Liver (tissue), 8 donors: ENCODE measurements at regions not wholly inside any gene's neighbourhood (a gene's known extent, or its start where the extent isn't known, plus 50 kb on each side); places are given as distances from the start of the nearest gene placed in this dataset.

Experiments used
- DNase-seq: peaks from one replicate; pipeline ENCODE4 v3.0.0-alpha.2; 2017; ENCODE audit warnings: low spot score
- H3K27ac ChIP-seq, 2 donors: one replicate each; pipeline ENCODE4 v1.7.0; 2013; ENCODE audit warnings: inconsistent platforms in 2 of 2, low read length in 2 of 2, control low read depth in 1 of 2, low read depth in 1 of 2, mild to moderate bottlenecking in 1 of 2
- H3K27me3 ChIP-seq, 4 donors: one replicate each; pipeline versions ENCODE4 v1.6.1 to v1.7.0; 2013; ENCODE audit warnings: low read length in 3 of 4, inconsistent platforms in 1 of 4, mild to moderate bottlenecking in 1 of 4, moderate library complexity in 1 of 4; ENCODE audit not compliant: control insufficient read depth in 4 of 4, insufficient read depth in 4 of 4
- H3K36me3 ChIP-seq, 4 donors: one replicate each; pipeline versions ENCODE4 v1.6.1 to v1.7.0; 2013; ENCODE audit warnings: low read length in 3 of 4, mild to moderate bottlenecking in 3 of 4, low read depth in 1 of 4, moderate library complexity in 1 of 4; ENCODE audit not compliant: control insufficient read depth in 4 of 4, insufficient read depth in 3 of 4
- H3K4me1 ChIP-seq, 4 donors: one replicate each; pipeline versions ENCODE4 v1.6.1 to v1.7.0; 2013; ENCODE audit warnings: low read length in 3 of 4, mild to moderate bottlenecking in 3 of 4, moderate library complexity in 1 of 4; ENCODE audit not compliant: control insufficient read depth in 4 of 4, insufficient read depth in 4 of 4
- H3K4me3 ChIP-seq, 3 donors: one replicate each; pipeline versions ENCODE4 v1.6.1 to v1.7.0; 2013; ENCODE audit warnings: low read length in 3 of 3, control low read depth in 1 of 3, low read depth in 1 of 3, mild to moderate bottlenecking in 1 of 3
- H3K9ac ChIP-seq, 2 donors: one replicate each; pipeline ENCODE4 v1.7.0; 2013; ENCODE audit warnings: low read length in 2 of 2, mild to moderate bottlenecking in 2 of 2, moderate library complexity in 2 of 2, control low read depth in 1 of 2, low read depth in 1 of 2
- H3K9me3 ChIP-seq, 4 donors: one replicate each; pipeline versions ENCODE4 v1.6.1 to v1.7.0; 2013; ENCODE audit warnings: low read length in 3 of 4; ENCODE audit not compliant: control insufficient read depth in 4 of 4
- EGR1 ChIP-seq, 2 donors: IDR thresholded peaks; 2 replicates each; pipeline ENCODE4 v1.6.1; 2016 to 2018; ENCODE audit warnings: antibody characterized with exemption in 2 of 2, low read depth in 2 of 2
- FOXA1 ChIP-seq: IDR thresholded peaks from 2 replicates; pipeline ENCODE4 v1.6.1; 2016; ENCODE audit warnings: antibody characterized with exemption
- FOXA2 ChIP-seq: IDR thresholded peaks from 2 replicates; pipeline ENCODE4 v1.6.1; 2016; ENCODE audit warnings: antibody characterized with exemption
- GABPA ChIP-seq, 2 donors: IDR thresholded peaks in 1 of 2; conservative IDR thresholded peaks in 1 of 2; 2 replicates each; pipeline ENCODE4 v1.6.1; 2016; ENCODE audit warnings: antibody characterized with exemption in 2 of 2, mild to moderate bottlenecking in 1 of 2, moderate library complexity in 1 of 2
- HNF4A ChIP-seq, 2 donors: conservative IDR thresholded peaks; 2 replicates each; pipeline ENCODE4 v1.6.1; 2016; ENCODE audit warnings: antibody characterized with exemption in 2 of 2, mild to moderate bottlenecking in 2 of 2
- HNF4G ChIP-seq: IDR thresholded peaks from 2 replicates; pipeline ENCODE4 v1.6.1; 2016; ENCODE audit warnings: antibody characterized with exemption
- JUND ChIP-seq, 2 donors: IDR thresholded peaks; 2 replicates each; pipeline ENCODE4 v1.6.1; 2016; ENCODE audit warnings: antibody characterized with exemption in 2 of 2
- NR2F2 ChIP-seq: IDR thresholded peaks from 2 replicates; pipeline ENCODE4 v1.6.1; 2016; ENCODE audit warnings: antibody characterized with exemption
- RAD21 ChIP-seq, 2 donors: IDR thresholded peaks; 2 replicates each; pipeline ENCODE4 v1.6.1; 2016; ENCODE audit warnings: antibody characterized with exemption in 2 of 2, mild to moderate bottlenecking in 2 of 2
- RXRA ChIP-seq, 2 donors: IDR thresholded peaks; 2 replicates each; pipeline ENCODE4 v1.6.1; 2017 to 2018; ENCODE audit warnings: antibody characterized with exemption in 2 of 2, mild to moderate bottlenecking in 1 of 2
- SP1 ChIP-seq: IDR thresholded peaks from 2 replicates; pipeline ENCODE4 v1.6.1; 2018; ENCODE audit warnings: antibody characterized with exemption, mild to moderate bottlenecking
- TAF1 ChIP-seq: conservative IDR thresholded peaks from 2 replicates; pipeline ENCODE4 v1.6.1; 2016; ENCODE audit warnings: antibody characterized with exemption, mild to moderate bottlenecking
- YY1 ChIP-seq: IDR thresholded peaks from 2 replicates; pipeline ENCODE4 v1.6.1; 2016; ENCODE audit warnings: antibody characterized with exemption, mild to moderate bottlenecking
- WGBS: extraction: QIAGEN DNeasy Blood & Tissue Kit; methylation state at CpG from one replicate; pipeline ENCODE4 v1.1.7; 2013; 5-methylcytosine and 5-hydroxymethylcytosine counted together
- TF ChIP-seq, protein P1 (sequence below): IDR thresholded peaks from 2 replicates; pipeline ENCODE4 v1.6.1; 2016; ENCODE audit warnings: antibody characterized with exemption, mild to moderate bottlenecking
- TF ChIP-seq, protein P2 (sequence below): IDR thresholded peaks from 2 replicates; pipeline ENCODE4 v1.6.1; 2016; ENCODE audit warnings: antibody characterized with exemption
- TF ChIP-seq, protein P3 (sequence below): IDR thresholded peaks from 2 replicates; pipeline ENCODE4 v1.6.1; 2016; ENCODE audit warnings: antibody characterized with exemption
- TF ChIP-seq, protein P4 (sequence below): fragments of 150-350 bp; IDR thresholded peaks from 2 replicates; pipeline ENCODE4 v1.5.1; 2017; ENCODE audit warnings: improper control_type of control experiment, low read depth, low read length; ENCODE audit not compliant: missing input control
- TF ChIP-seq, protein P5 (sequence below): IDR thresholded peaks from 2 replicates; pipeline ENCODE4 v1.6.1; 2016; ENCODE audit warnings: antibody characterized with exemption
- donor health status: healthy.
- donor health status: healthy.
- donor health status: healthy.
- donor health status: healthy.
- donor health status: healthy.

DNA sequence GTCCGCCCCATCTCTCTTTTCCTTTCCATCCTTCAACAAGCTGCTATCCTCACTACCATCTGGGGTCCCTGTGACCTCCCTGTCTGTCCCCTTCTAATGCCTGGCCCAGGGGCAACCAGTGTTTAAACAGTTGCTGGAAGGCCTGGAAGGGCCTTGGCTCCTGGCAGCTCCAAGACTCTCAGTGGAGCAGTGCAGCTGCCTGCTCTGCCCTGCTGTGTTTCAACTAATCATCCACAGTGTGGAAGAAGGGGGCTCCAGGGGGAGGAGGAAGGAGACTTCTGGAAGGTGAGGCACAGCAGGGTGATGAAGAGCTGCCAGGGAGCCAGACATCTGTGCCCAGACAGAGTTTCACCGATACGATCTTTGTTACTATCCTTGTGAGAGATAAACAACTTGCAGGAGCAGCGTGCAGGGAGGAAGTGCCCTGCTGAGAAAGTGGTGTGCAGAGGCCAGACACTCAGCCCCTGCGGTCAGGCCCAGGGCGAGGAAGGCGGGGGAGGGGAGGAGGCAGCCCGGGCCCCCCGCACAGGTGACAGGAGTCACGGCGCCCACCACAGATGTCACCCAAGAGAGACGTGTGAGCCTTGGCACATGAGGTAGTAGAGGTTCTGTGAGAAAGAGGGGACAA lies 1061.8 kb downstream of the BCL11B start:
- TF ChIP-seq NR2F2 (no peak), HNF4G (no peak), RAD21 (IDR thresholded peaks at IDR 0.05) (no peak), FOXA1 (no peak), EGR1 (IDR thresholded peaks at IDR 0.05; ENCODE audit: low read depth in 2 of 2) (no peak), GABPA (IDR thresholded peaks at IDR 0.05 in 1 of 2, conservative IDR thresholded peaks at IDR 0.05 in 1 of 2) (no peak), FOXA2 (no peak), HNF4A (conservative IDR thresholded peaks at IDR 0.05) (no peak), JUND (IDR thresholded peaks at IDR 0.05) (no peak), TAF1 (no peak)
- TF ChIP-seq, protein P1, sequence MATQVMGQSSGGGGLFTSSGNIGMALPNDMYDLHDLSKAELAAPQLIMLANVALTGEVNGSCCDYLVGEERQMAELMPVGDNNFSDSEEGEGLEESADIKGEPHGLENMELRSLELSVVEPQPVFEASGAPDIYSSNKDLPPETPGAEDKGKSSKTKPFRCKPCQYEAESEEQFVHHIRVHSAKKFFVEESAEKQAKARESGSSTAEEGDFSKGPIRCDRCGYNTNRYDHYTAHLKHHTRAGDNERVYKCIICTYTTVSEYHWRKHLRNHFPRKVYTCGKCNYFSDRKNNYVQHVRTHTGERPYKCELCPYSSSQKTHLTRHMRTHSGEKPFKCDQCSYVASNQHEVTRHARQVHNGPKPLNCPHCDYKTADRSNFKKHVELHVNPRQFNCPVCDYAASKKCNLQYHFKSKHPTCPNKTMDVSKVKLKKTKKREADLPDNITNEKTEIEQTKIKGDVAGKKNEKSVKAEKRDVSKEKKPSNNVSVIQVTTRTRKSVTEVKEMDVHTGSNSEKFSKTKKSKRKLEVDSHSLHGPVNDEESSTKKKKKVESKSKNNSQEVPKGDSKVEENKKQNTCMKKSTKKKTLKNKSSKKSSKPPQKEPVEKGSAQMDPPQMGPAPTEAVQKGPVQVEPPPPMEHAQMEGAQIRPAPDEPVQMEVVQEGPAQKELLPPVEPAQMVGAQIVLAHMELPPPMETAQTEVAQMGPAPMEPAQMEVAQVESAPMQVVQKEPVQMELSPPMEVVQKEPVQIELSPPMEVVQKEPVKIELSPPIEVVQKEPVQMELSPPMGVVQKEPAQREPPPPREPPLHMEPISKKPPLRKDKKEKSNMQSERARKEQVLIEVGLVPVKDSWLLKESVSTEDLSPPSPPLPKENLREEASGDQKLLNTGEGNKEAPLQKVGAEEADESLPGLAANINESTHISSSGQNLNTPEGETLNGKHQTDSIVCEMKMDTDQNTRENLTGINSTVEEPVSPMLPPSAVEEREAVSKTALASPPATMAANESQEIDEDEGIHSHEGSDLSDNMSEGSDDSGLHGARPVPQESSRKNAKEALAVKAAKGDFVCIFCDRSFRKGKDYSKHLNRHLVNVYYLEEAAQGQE = no peak
- TF ChIP-seq, protein P2, sequence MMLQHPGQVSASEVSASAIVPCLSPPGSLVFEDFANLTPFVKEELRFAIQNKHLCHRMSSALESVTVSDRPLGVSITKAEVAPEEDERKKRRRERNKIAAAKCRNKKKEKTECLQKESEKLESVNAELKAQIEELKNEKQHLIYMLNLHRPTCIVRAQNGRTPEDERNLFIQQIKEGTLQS = no peak
- TF ChIP-seq, protein P3, sequence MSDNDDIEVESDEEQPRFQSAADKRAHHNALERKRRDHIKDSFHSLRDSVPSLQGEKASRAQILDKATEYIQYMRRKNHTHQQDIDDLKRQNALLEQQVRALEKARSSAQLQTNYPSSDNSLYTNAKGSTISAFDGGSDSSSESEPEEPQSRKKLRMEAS = no peak
- H3K9ac ChIP-seq = no peak overlapping the region
- no peak overlapping the region for H3K27ac ChIP-seq
- no peak overlapping the region for H3K4me3 ChIP-seq
- H3K9me3 ChIP-seq = no peaks in the 10 kb centered on the region
- no peaks in the 10 kb centered on the region for H3K36me3 ChIP-seq
- 39% methylated on average over 12 of the region's 12 CpGs for WGBS
- H3K27me3 ChIP-seq = peaks cover 0 to 3% (median 0%) of the 10 kb centered on the region in 4 donors
- DNase-seq = no peak
- H3K4me1 ChIP-seq = no peaks in the 10 kb centered on the region

DNA sequence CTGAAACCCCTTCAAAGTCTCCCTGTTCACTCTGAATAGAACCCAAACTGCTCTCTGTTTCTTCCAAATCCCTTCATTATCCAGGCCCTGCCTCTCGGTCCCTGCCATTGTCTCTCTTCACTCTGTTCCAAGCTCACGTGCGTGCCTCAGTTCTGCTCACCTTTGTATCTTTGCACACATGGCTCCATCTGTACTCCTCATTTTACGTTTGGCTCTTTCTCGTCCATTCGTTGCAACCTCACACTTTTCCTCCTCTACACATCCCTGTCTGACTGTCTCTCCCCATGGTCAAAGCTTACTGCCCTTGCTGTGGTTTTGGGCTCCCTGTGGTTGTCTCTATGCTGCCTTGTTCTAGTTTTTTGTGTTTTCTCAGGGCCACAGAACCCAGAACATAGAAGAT lies 1054.5 kb downstream of the BCL11B start:
- WGBS = 73% methylated on average over 6 of the region's 6 CpGs
- H3K27ac ChIP-seq = no peak overlapping the region
- no peaks in the 10 kb centered on the region for H3K4me1 ChIP-seq
- TF ChIP-seq, protein P2 = no peak
- TF ChIP-seq HNF4G (no peak), HNF4A (conservative IDR thresholded peaks at IDR 0.05) (no peak), YY1 (no peak), NR2F2 (no peak), RAD21 (IDR thresholded peaks at IDR 0.05) (no peak), FOXA1 (no peak), JUND (IDR thresholded peaks at IDR 0.05) (no peak), EGR1 (IDR thresholded peaks at IDR 0.05; ENCODE audit: low read depth in 2 of 2) (no peak), FOXA2 (no peak), SP1 (no peak), RXRA (IDR thresholded peaks at IDR 0.05) (no peak), GABPA (IDR thresholded peaks at IDR 0.05 in 1 of 2, conservative IDR thresholded peaks at IDR 0.05 in 1 of 2) (no peak), TAF1 (no peak)
- TF ChIP-seq, protein P4, sequence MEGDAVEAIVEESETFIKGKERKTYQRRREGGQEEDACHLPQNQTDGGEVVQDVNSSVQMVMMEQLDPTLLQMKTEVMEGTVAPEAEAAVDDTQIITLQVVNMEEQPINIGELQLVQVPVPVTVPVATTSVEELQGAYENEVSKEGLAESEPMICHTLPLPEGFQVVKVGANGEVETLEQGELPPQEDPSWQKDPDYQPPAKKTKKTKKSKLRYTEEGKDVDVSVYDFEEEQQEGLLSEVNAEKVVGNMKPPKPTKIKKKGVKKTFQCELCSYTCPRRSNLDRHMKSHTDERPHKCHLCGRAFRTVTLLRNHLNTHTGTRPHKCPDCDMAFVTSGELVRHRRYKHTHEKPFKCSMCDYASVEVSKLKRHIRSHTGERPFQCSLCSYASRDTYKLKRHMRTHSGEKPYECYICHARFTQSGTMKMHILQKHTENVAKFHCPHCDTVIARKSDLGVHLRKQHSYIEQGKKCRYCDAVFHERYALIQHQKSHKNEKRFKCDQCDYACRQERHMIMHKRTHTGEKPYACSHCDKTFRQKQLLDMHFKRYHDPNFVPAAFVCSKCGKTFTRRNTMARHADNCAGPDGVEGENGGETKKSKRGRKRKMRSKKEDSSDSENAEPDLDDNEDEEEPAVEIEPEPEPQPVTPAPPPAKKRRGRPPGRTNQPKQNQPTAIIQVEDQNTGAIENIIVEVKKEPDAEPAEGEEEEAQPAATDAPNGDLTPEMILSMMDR = no peak
- TF ChIP-seq, protein P1 = no peak
- TF ChIP-seq, protein P3 = no peak
- TF ChIP-seq, protein P5, sequence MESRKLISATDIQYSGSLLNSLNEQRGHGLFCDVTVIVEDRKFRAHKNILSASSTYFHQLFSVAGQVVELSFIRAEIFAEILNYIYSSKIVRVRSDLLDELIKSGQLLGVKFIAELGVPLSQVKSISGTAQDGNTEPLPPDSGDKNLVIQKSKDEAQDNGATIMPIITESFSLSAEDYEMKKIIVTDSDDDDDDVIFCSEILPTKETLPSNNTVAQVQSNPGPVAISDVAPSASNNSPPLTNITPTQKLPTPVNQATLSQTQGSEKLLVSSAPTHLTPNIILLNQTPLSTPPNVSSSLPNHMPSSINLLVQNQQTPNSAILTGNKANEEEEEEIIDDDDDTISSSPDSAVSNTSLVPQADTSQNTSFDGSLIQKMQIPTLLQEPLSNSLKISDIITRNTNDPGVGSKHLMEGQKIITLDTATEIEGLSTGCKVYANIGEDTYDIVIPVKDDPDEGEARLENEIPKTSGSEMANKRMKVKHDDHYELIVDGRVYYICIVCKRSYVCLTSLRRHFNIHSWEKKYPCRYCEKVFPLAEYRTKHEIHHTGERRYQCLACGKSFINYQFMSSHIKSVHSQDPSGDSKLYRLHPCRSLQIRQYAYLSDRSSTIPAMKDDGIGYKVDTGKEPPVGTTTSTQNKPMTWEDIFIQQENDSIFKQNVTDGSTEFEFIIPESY = no peak
- H3K36me3 ChIP-seq = no peaks in the 10 kb centered on the region
- DNase-seq = no peak
- peaks cover 0 to 3% (median 0%) of the 10 kb centered on the region in 4 donors for H3K27me3 ChIP-seq
- no peak overlapping the region for H3K4me3 ChIP-seq
- H3K9me3 ChIP-seq = no peaks in the 10 kb centered on the region
- no peak overlapping the region for H3K9ac ChIP-seq
